OCI-LY7 (cell line): ENCODE measurements at regions not wholly inside any gene's neighbourhood (a gene's known extent, or its start where the extent isn't known, plus 50 kb on each side); places are given as distances from the start of the nearest gene placed in this dataset.

Experiments
- CTCF ChIP-seq: fragments of 200-600 bp; sonication (generic); conservative IDR thresholded peaks from 2 replicates; pipeline ENCODE4 v1.5.1; 2014; ENCODE audit warnings: mild to moderate bottlenecking, antibody characterized with exemption, low read length, moderate library complexity, mixed read lengths
- EZH2phosphoT487 ChIP-seq: fragments of 200-600 bp; sonication (generic); IDR thresholded peaks from 2 replicates; pipeline ENCODE4 v1.6.1; 2018; ENCODE audit warnings: low read depth, borderline replicate concordance, mild to moderate bottlenecking, mixed run types, antibody characterized with exemption, low read length, moderate library complexity, mixed read lengths

GRCh38 chr13:87820241-87820640, 149.1 kb downstream of the SLITRK5 start:
- no peak for TF ChIP-seq CTCF
- no peak for TF ChIP-seq EZH2phosphoT487
